Endodermal cell (in vitro differentiated cells): ENCODE measurements at regions not wholly inside any gene's neighbourhood (a gene's known extent, or its start where the extent isn't known, plus 50 kb on each side); places are given as distances from the start of the nearest gene placed in this dataset.
"Not testable (repeated sequence)": the region's sequence is repeated elsewhere in the genome, so short reads cannot be mapped to it uniquely, and the experiment has no call there.

Experiments used
- DNase-seq: peaks from one replicate; pipeline ENCODE4 v3.0.0-alpha.2; 2017
- H3K27ac ChIP-seq: 2 replicates; pipeline ENCODE4 v1.5.1; 2013; ENCODE audit warnings: mild to moderate bottlenecking, low read depth, low read length, moderate library complexity
- H3K27me3 ChIP-seq: 2 replicates; pipeline ENCODE4 v1.6.1; 2013; ENCODE audit warnings: mild to moderate bottlenecking, low read length, moderate library complexity; ENCODE audit not compliant: insufficient read depth, control insufficient read depth, poor library complexity, severe bottlenecking
- H3K36me3 ChIP-seq: 2 replicates; pipeline ENCODE4 v1.7.0; 2013; ENCODE audit warnings: mild to moderate bottlenecking, low read length, moderate library complexity; ENCODE audit not compliant: control insufficient read depth, insufficient read depth
- H3K4me1 ChIP-seq: one replicate; pipeline ENCODE4 v1.7.0; 2013; ENCODE audit warnings: low read length; ENCODE audit not compliant: control insufficient read depth, insufficient read depth
- H3K4me3 ChIP-seq: 2 replicates; pipeline ENCODE4 v1.5.1; 2013; ENCODE audit warnings: mild to moderate bottlenecking, low read length, moderate library complexity
- H3K9ac ChIP-seq: 2 replicates; pipeline ENCODE4 v1.6.1; 2013; ENCODE audit warnings: mild to moderate bottlenecking, low read length, moderate library complexity; ENCODE audit not compliant: poor library complexity, severe bottlenecking; ENCODE audit errors: extremely low read depth
- H3K9me3 ChIP-seq: 2 replicates; pipeline ENCODE4 v1.6.1; 2013; ENCODE audit warnings: mild to moderate bottlenecking, low read length, moderate library complexity; ENCODE audit not compliant: control insufficient read depth
- H3K27ac Mint-ChIP-seq: 2 replicates; pipeline ENCODE4 v1.8.0; 2020; ENCODE audit warnings: mixed read lengths
- H3K27me3 Mint-ChIP-seq: 2 replicates; pipeline ENCODE4 v1.8.0; 2021; ENCODE audit warnings: mild to moderate bottlenecking, mixed read lengths; ENCODE audit not compliant: insufficient read depth
- H3K36me3 Mint-ChIP-seq: 2 replicates; pipeline ENCODE4 v1.8.0; 2020; ENCODE audit warnings: low read depth, mixed read lengths
- H3K4me1 Mint-ChIP-seq: 2 replicates; pipeline ENCODE4 v1.8.0; 2020; ENCODE audit warnings: mixed read lengths
- H3K4me3 Mint-ChIP-seq: 2 replicates; pipeline ENCODE4 v1.8.0; 2020; ENCODE audit warnings: mild to moderate bottlenecking, moderate library complexity, mixed read lengths
- H3K9me3 Mint-ChIP-seq: 2 replicates; pipeline ENCODE4 v1.8.0; 2020; ENCODE audit warnings: mild to moderate bottlenecking, mixed read lengths
- WGBS, 2 experiments: methylation state at CpG; one replicate each; pipeline versions ENCODE4 v1.1.5 to v1.1.7; 2013; ENCODE audit warnings: missing lambda C conversion rate in 2 of 2, mixed read lengths in 1 of 2; ENCODE audit not compliant: insufficient coverage in 1 of 2, insufficient read length in 1 of 2; 5-methylcytosine and 5-hydroxymethylcytosine counted together
- TF ChIP-seq, protein P1 (sequence below): fragments of 200-600 bp; sonication (generic); conservative IDR thresholded peaks from 2 replicates; pipeline ENCODE4 v1.5.0; 2021; ENCODE audit warnings: antibody characterized with exemption, mild to moderate bottlenecking

DNA sequence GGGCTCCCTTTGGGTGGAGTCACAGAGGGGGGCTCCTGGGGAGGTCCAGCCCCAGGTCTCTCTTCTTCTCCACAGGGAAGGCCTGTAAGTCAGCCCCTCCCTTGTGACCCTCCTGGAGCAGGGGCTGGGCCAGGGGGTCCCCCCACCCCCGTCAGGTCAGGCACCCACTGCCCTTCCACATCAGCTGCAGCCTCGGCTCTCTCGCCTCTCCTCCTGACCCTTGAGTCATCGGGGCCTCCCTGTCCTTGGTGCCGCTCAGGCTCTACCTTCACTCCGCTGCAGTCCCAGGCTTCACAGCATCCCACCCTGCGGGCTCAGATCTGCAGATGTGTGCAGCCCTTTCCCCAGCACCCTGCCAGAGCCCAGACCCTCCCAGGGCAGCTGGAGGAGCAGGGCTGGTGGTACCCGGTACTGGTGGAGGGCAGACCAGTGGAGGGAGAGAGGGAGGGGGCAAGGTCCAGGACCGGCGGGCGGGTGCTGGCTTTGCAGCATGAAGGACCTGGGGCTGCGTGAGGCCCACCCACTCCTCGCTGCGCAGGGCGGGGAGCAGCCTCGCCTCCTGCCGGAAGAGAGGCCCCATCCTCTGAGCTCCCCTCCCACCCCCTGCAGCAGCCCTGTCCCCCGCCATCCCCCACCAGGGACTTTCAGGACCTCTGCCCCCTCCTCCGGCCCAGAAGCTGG lies 117.1 kb downstream of the FAM53A start:
- Histone ChIP-seq H3K9me3 (no peaks in the 10 kb centered on the region), H3K27ac (no peak overlapping the region), H3K9ac (no peak overlapping the region), H3K36me3 (no peaks in the 10 kb centered on the region), H3K4me3 (no peak overlapping the region), H3K4me1 (no peaks in the 10 kb centered on the region), H3K27me3 (no peaks in the 10 kb centered on the region)
- Mint-ChIP-seq H3K4me1 (peaks cover 8% of the 10 kb centered on the region), H3K9me3 (no peaks in the 10 kb centered on the region), H3K27me3 (peaks cover 3% of the 10 kb centered on the region), H3K36me3 (no peaks in the 10 kb centered on the region), H3K27ac (no peak overlapping the region), H3K4me3 (no peak overlapping the region)
- WGBS, 2 experiments: 92% methylated on average over 18 of the region's 19 CpGs; no CpG with 5 or more reads in 1 of the 2 experiments
- TF ChIP-seq, protein P1, sequence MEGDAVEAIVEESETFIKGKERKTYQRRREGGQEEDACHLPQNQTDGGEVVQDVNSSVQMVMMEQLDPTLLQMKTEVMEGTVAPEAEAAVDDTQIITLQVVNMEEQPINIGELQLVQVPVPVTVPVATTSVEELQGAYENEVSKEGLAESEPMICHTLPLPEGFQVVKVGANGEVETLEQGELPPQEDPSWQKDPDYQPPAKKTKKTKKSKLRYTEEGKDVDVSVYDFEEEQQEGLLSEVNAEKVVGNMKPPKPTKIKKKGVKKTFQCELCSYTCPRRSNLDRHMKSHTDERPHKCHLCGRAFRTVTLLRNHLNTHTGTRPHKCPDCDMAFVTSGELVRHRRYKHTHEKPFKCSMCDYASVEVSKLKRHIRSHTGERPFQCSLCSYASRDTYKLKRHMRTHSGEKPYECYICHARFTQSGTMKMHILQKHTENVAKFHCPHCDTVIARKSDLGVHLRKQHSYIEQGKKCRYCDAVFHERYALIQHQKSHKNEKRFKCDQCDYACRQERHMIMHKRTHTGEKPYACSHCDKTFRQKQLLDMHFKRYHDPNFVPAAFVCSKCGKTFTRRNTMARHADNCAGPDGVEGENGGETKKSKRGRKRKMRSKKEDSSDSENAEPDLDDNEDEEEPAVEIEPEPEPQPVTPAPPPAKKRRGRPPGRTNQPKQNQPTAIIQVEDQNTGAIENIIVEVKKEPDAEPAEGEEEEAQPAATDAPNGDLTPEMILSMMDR: no peak
- peak; percentile 66 for DNase-seq

DNA sequence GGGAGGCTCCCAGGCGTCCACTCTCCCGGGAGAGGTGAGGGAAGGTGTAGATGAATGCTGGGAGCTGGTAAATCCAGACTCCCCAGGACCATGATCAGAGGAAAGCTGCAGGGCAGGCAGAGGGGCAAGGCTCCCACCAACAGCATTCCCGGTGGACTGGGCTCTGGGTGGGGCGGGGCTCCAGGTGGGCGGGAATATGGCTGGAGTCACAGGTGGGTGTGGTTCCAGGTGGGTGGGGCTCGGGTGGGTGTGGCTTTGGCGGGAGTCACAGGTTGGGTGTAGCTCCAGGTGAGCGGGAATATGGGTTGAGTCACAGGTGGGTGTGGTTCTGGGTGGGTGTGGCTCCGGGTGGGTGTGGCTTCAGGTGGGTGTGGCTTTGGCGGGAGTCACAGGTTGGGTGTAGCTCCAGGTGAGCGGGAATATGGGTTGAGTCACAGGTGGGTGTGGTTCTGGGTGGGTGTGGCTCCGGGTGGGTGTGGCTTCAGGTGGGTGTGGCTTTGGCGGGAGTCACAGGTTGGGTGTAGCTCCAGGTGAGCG lies 117.7 kb downstream of the FAM53A start:
- H3K4me3 Mint-ChIP-seq, H3K4me3 ChIP-seq: not testable (repeated sequence)

DNA sequence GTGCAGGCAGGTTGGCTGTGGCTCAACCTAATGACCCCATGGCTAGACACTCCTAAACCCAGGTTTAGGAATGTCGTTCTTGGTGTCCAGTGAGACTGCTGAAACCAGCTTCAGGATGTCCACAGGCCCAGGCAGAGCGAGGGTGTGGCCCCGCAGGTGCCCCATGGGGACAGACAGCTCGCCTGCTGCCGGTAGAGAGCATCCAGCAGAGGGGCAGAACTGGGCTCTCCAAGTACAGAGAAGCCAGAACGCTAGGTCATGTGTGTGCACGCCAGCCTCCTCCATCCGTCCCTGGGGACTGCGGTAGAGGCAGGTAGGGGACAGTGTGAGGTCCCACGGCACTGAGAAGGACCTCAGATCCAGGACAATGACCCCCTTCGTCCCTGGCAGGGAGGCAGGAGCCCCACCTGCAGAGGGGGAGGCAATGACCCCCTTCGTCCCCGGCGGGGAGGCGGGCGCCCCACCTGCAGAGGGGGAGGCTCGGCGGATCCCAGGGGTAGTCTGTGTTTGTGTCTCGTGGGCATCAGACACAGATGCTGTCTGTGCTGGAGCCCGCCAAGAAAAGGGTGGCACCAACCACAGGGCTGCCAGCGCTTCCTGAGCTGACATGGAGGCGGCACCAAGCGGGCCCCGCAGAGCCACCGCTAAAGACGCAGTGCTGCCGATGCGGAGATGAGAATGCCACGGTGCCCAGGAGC lies 118.4 kb downstream of the FAM53A start:
- TF ChIP-seq, protein P1: no peak
- Mint-ChIP-seq H3K36me3 (no peaks in the 10 kb centered on the region), H3K27ac (no peak overlapping the region), H3K4me3 (no peak overlapping the region), H3K9me3 (no peaks in the 10 kb centered on the region), H3K27me3 (peaks cover 3% of the 10 kb centered on the region), H3K4me1 (peaks cover 4% of the 10 kb centered on the region)
- Histone ChIP-seq H3K9ac (no peak overlapping the region), H3K9me3 (no peaks in the 10 kb centered on the region), H3K27ac (no peak overlapping the region), H3K4me3 (no peak overlapping the region), H3K36me3 (no peaks in the 10 kb centered on the region), H3K27me3 (no peaks in the 10 kb centered on the region), H3K4me1 (no peaks in the 10 kb centered on the region)
- WGBS, 2 experiments: 87 to 92% methylated on average over 20 to 29 of the region's 29 CpGs
- peak; percentile 45 for DNase-seq

More for the DNA sequence above, 117.7 kb downstream of the FAM53A start:
- H3K27me3 ChIP-seq, H3K27ac Mint-ChIP-seq, H3K9me3 Mint-ChIP-seq, H3K9ac ChIP-seq, H3K36me3 ChIP-seq, H3K27me3 Mint-ChIP-seq, H3K4me1 Mint-ChIP-seq, H3K9me3 ChIP-seq, H3K4me1 ChIP-seq, H3K36me3 Mint-ChIP-seq, H3K27ac ChIP-seq: not testable (repeated sequence)
- DNase-seq: peak; percentile 95
- 60 to 68% methylated on average over 2 to 8 of the region's 14 CpGs for WGBS, 2 experiments
